ENCODE measurements at regions not wholly inside any gene's neighbourhood (a gene's known extent, or its start where the extent isn't known, plus 50 kb on each side); places are given as distances from the start of the nearest gene placed in this dataset.

- TF ChIP-seq, protein P1, sequence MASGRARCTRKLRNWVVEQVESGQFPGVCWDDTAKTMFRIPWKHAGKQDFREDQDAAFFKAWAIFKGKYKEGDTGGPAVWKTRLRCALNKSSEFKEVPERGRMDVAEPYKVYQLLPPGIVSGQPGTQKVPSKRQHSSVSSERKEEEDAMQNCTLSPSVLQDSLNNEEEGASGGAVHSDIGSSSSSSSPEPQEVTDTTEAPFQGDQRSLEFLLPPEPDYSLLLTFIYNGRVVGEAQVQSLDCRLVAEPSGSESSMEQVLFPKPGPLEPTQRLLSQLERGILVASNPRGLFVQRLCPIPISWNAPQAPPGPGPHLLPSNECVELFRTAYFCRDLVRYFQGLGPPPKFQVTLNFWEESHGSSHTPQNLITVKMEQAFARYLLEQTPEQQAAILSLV (CRISPR knock-in tag; IDR thresholded peaks at IDR 0.05; ENCODE audit: borderline replicate concordance), result no peak
- TF ChIP-seq NFE2 (CRISPR knock-in tag; IDR thresholded peaks at IDR 0.05) (no peak), ZNF432 (CRISPR knock-in tag; IDR thresholded peaks at IDR 0.05; ENCODE audit: borderline replicate concordance) (no peak), ZNF674 (CRISPR knock-in tag; IDR thresholded peaks at IDR 0.05; ENCODE audit: low read depth) (no peak), ZNF768 (CRISPR knock-in tag; IDR thresholded peaks at IDR 0.05) (no peak), ATAD3A (CRISPR knock-in tag; IDR thresholded peaks at IDR 0.05) (no peak), IRF2 (CRISPR knock-in tag; IDR thresholded peaks at IDR 0.05) (no peak), HNRNPL (IDR thresholded peaks at IDR 0.05; ENCODE audit: low read depth, low read length) (no peak), ZSCAN12 (CRISPR knock-in tag; IDR thresholded peaks at IDR 0.05) (no peak), TAF1 (CRISPR knock-in tag; IDR thresholded peaks at IDR 0.05) (no peak), ZNF816 (CRISPR knock-in tag; IDR thresholded peaks at IDR 0.05; ENCODE audit: borderline replicate concordance) (no peak), CBX2 (IDR thresholded peaks at IDR 0.05; ENCODE audit: low read depth, low read length) (no peak), CBX2 (CRISPR knock-in tag; IDR thresholded peaks at IDR 0.05; ENCODE audit: low read depth) (no peak)
- TF ChIP-seq, protein P2, sequence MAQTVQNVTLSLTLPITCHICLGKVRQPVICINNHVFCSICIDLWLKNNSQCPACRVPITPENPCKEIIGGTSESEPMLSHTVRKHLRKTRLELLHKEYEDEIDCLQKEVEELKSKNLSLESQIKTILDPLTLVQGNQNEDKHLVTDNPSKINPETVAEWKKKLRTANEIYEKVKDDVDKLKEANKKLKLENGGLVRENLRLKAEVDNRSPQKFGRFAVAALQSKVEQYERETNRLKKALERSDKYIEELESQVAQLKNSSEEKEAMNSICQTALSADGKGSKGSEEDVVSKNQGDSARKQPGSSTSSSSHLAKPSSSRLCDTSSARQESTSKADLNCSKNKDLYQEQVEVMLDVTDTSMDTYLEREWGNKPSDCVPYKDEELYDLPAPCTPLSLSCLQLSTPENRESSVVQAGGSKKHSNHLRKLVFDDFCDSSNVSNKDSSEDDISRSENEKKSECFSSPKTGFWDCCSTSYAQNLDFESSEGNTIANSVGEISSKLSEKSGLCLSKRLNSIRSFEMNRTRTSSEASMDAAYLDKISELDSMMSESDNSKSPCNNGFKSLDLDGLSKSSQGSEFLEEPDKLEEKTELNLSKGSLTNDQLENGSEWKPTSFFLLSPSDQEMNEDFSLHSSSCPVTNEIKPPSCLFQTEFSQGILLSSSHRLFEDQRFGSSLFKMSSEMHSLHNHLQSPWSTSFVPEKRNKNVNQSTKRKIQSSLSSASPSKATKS (CRISPR knock-in tag; IDR thresholded peaks at IDR 0.05), result no peak
- TF ChIP-seq, protein P3, sequence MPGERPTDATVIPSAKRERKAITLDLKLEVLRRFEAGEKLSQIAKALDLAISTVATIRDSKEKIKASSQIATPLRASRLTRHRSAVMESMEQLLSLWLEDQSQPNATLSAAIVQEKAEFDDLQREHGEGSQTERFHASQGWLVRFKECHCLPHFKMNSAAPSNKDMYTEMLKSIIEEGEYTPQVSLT (CRISPR knock-in tag; IDR thresholded peaks at IDR 0.05; ENCODE audit: borderline replicate concordance, low read depth), result no peak
Measured at GRCh38 chr9:18167733-18168132, 306.2 kb upstream of the ADAMTSL1 start.

More at GRCh38 chr9:18167733-18168132, 306.2 kb upstream of the ADAMTSL1 start:
- ChIA-PET POLR2A (no interaction called here), CTCF (ENCODE audit: low intra/inter-chr PET ratio, low total read pairs) (no interaction called here)
- H4K20me1 ChIP-seq (ENCODE audit: insufficient read depth, low read length), result no peaks in the 10 kb centered on the region
- intact Hi-C loops (cut with micrococcal nuclease; ENCODE audit: unreplicated experiment) (no loop called here), in situ Hi-C loops (cut with HindIII; ENCODE audit: extremely low pct_ligation_motif_present, low pct_unique_long_range_greater_than_20kb) (no loop called here)
- H3K4me3 ChIP-seq (replicated peaks in 1 of 3; ENCODE audit: insufficient read depth in 1 of 3, low read depth in 2 of 3, low read length in 3 of 3), result no peak overlapping the region
- H3K79me2 ChIP-seq (ENCODE audit: insufficient read depth, low read length), result no peaks in the 10 kb centered on the region
- WGBS (ENCODE audit: low lambda C conversion rate), result 53% methylated on average over 1 of the region's 1 CpG
- H3K36me3 ChIP-seq (replicated peaks in 1 of 2; ENCODE audit: control insufficient read depth in 1 of 2, insufficient read depth in 2 of 2, low read length in 2 of 2), result no peaks in the 10 kb centered on the region
- no peak overlapping the region for H3K9ac ChIP-seq (ENCODE audit: insufficient read depth, low read depth, low read length)
- ATAC-seq (no peak), FAIRE-seq (no peak), DNase-seq (ENCODE audit: low spot score) (no peak)
- H3K4me1 ChIP-seq (ENCODE audit: insufficient read depth, low read length), result no peaks in the 10 kb centered on the region
- H3K27ac ChIP-seq (ENCODE audit: extremely low read length, insufficient read depth, low read length), result no peak overlapping the region
- H2AFZ ChIP-seq (ENCODE audit: low read length), result no peak overlapping the region
- no peaks in the 10 kb centered on the region for H3K27me3 ChIP-seq (ENCODE audit: control insufficient read depth in 1 of 2, insufficient read depth in 2 of 2, low read length in 2 of 2)
- BruUV-seq (replicated peaks), result no TSS peak
- H3K9me3 ChIP-seq (ENCODE audit: low read length), result no peaks in the 10 kb centered on the region
- no peak overlapping the region for H3K4me2 ChIP-seq (ENCODE audit: low read depth, low read length)

Measured in HepG2 (cell line).